ENCODE measurements at regions not wholly inside any gene's neighbourhood (a gene's known extent, or its start where the extent isn't known, plus 50 kb on each side); places are given as distances from the start of the nearest gene placed in this dataset.

DNA sequence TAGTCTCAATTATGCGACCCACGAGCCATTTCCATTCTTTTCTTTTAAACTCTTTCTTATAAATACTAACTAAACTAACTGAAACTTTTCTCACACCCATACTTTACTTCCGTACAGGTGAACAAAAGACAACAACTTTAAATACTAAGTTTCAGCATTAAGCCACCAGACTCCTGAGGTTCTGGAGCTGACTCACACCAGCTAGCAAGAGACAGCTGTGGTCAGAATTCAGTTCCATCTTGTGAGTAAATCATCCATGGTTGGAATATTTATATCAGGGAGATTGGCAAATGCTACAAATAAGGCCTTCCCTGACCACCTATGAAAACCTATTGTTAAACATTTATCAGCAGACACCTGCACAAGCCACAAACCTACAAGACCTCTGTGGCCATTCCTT, 897.0 kb downstream of the EFNB2 start:
- TF ChIP-seq EZH2 (IDR thresholded peaks at IDR 0.05; ENCODE audit: borderline replicate concordance, low read depth, low read length, severe bottlenecking), result no peak
- no peak for TF ChIP-seq CTCF (IDR thresholded peaks at IDR 0.05; ENCODE audit: borderline replicate concordance, extremely low read depth, low read length, poor library complexity, severe bottlenecking)
- no peaks in the 10 kb centered on the region for H3K9me3 ChIP-seq (ENCODE audit: insufficient read depth, low read length, severe bottlenecking)
- no peak overlapping the region for H2AFZ ChIP-seq (ENCODE audit: low read depth, low read length)
- no peak overlapping the region for H3K4me2 ChIP-seq (ENCODE audit: insufficient read depth, low read length)
- H3K79me2 ChIP-seq (ENCODE audit: insufficient read depth, low read length), result no peaks in the 10 kb centered on the region
- no peak overlapping the region for H3K9ac ChIP-seq (ENCODE audit: low read depth, low read length)
- no peaks in the 10 kb centered on the region for H3K27me3 ChIP-seq (ENCODE audit: insufficient read depth, low read length, poor library complexity)
- DNase-seq, result no peak
- no peaks in the 10 kb centered on the region for H3K36me3 ChIP-seq (ENCODE audit: insufficient read depth, low read length)
- no peak overlapping the region for H3K27ac ChIP-seq (ENCODE audit: low read length)
- H3K4me1 ChIP-seq (ENCODE audit: insufficient read depth, low read length), result no peaks in the 10 kb centered on the region
- no peak overlapping the region for H3K4me3 ChIP-seq (ENCODE audit: low read depth in 1 of 2, low read length in 2 of 2)
- no peaks in the 10 kb centered on the region for H4K20me1 ChIP-seq (ENCODE audit: insufficient read depth, low read length)
- no peak for ATAC-seq (ENCODE audit: insufficient read depth, low read depth)

GRCh38 chr13:105634059-105634458, 901.4 kb downstream of the EFNB2 start:
- Histone ChIP-seq H3K9ac (ENCODE audit: low read depth, low read length) (no peak overlapping the region), H3K36me3 (ENCODE audit: insufficient read depth, low read length) (no peaks in the 10 kb centered on the region), H3K27ac (ENCODE audit: low read length) (no peak overlapping the region), H2AFZ (ENCODE audit: low read depth, low read length) (no peak overlapping the region), H3K4me2 (ENCODE audit: insufficient read depth, low read length) (no peak overlapping the region), H3K9me3 (ENCODE audit: insufficient read depth, low read length, severe bottlenecking) (no peaks in the 10 kb centered on the region), H3K79me2 (ENCODE audit: insufficient read depth, low read length) (no peaks in the 10 kb centered on the region), H3K27me3 (ENCODE audit: insufficient read depth, low read length, poor library complexity) (no peaks in the 10 kb centered on the region), H3K4me3 (ENCODE audit: low read depth in 1 of 2, low read length in 2 of 2) (no peak overlapping the region), H3K4me1 (ENCODE audit: insufficient read depth, low read length) (no peaks in the 10 kb centered on the region), H4K20me1 (ENCODE audit: insufficient read depth, low read length) (no peaks in the 10 kb centered on the region)
- TF ChIP-seq EZH2 (IDR thresholded peaks at IDR 0.05; ENCODE audit: borderline replicate concordance, low read depth, low read length, severe bottlenecking), result no peak
- TF ChIP-seq CTCF (IDR thresholded peaks at IDR 0.05; ENCODE audit: borderline replicate concordance, extremely low read depth, low read length, poor library complexity, severe bottlenecking), result no peak
- ATAC-seq (ENCODE audit: insufficient read depth, low read depth) (no peak), DNase-seq (no peak)

- Histone ChIP-seq H3K36me3 (ENCODE audit: insufficient read depth, low read length) (no peaks in the 10 kb centered on the region), H3K4me2 (ENCODE audit: insufficient read depth, low read length) (no peak overlapping the region), H3K9me3 (ENCODE audit: insufficient read depth, low read length, severe bottlenecking) (no peaks in the 10 kb centered on the region), H3K79me2 (ENCODE audit: insufficient read depth, low read length) (no peaks in the 10 kb centered on the region), H4K20me1 (ENCODE audit: insufficient read depth, low read length) (no peaks in the 10 kb centered on the region), H3K9ac (ENCODE audit: low read depth, low read length) (no peak overlapping the region), H2AFZ (ENCODE audit: low read depth, low read length) (0 out of 2 replicates have a peak overlapping the region, but pooled peaks have one; percentile 27), H3K4me1 (ENCODE audit: insufficient read depth, low read length) (no peaks in the 10 kb centered on the region), H3K27ac (ENCODE audit: low read length) (no peak overlapping the region), H3K27me3 (ENCODE audit: insufficient read depth, low read length, poor library complexity) (no peaks in the 10 kb centered on the region), H3K4me3 (ENCODE audit: low read depth in 1 of 2, low read length in 2 of 2) (no peak overlapping the region)
- DNase-seq, result no peak
- no peak for ATAC-seq (ENCODE audit: insufficient read depth, low read depth)
- TF ChIP-seq CTCF (IDR thresholded peaks at IDR 0.05; ENCODE audit: borderline replicate concordance, extremely low read depth, low read length, poor library complexity, severe bottlenecking), result no peak
- TF ChIP-seq EZH2 (IDR thresholded peaks at IDR 0.05; ENCODE audit: borderline replicate concordance, low read depth, low read length, severe bottlenecking), result no peak
Observed at GRCh38 chr13:105630431-105630830, 905.0 kb downstream of the EFNB2 start.

GRCh38 chr13:105627270-105627669, 908.2 kb downstream of the EFNB2 start:
- H2AFZ ChIP-seq (ENCODE audit: low read depth, low read length), result no peak overlapping the region
- ATAC-seq (ENCODE audit: insufficient read depth, low read depth) (no peak), DNase-seq (no peak)
- no peak overlapping the region for H3K4me2 ChIP-seq (ENCODE audit: insufficient read depth, low read length)
- H4K20me1 ChIP-seq (ENCODE audit: insufficient read depth, low read length), result no peaks in the 10 kb centered on the region
- H3K9me3 ChIP-seq (ENCODE audit: insufficient read depth, low read length, severe bottlenecking), result no peaks in the 10 kb centered on the region
- H3K36me3 ChIP-seq (ENCODE audit: insufficient read depth, low read length), result no peaks in the 10 kb centered on the region
- no peak overlapping the region for H3K4me3 ChIP-seq (ENCODE audit: low read depth in 1 of 2, low read length in 2 of 2)
- H3K27me3 ChIP-seq (ENCODE audit: insufficient read depth, low read length, poor library complexity), result no peaks in the 10 kb centered on the region
- no peaks in the 10 kb centered on the region for H3K4me1 ChIP-seq (ENCODE audit: insufficient read depth, low read length)
- no peak overlapping the region for H3K9ac ChIP-seq (ENCODE audit: low read depth, low read length)
- no peaks in the 10 kb centered on the region for H3K79me2 ChIP-seq (ENCODE audit: insufficient read depth, low read length)
- no peak overlapping the region for H3K27ac ChIP-seq (ENCODE audit: low read length)
- no peak for TF ChIP-seq CTCF (IDR thresholded peaks at IDR 0.05; ENCODE audit: borderline replicate concordance, extremely low read depth, low read length, poor library complexity, severe bottlenecking)
- no peak for TF ChIP-seq EZH2 (IDR thresholded peaks at IDR 0.05; ENCODE audit: borderline replicate concordance, low read depth, low read length, severe bottlenecking)
